GM12892 (cell line): ENCODE measurements at regions not wholly inside any gene's neighbourhood (a gene's known extent, or its start where the extent isn't known, plus 50 kb on each side); places are given as distances from the start of the nearest gene placed in this dataset.

Experiments used
- DNase-seq: peaks from one replicate; pipeline ENCODE4 v3.0.0; 2011; ENCODE audit not compliant: insufficient read length
- FAIRE-seq: peaks from 2 replicates; lab custom pipeline; 2011; peaks lifted over from hg19 to GRCh38; lab: Jason Lieb, UNC
- POLR2A ChIP-seq: IDR thresholded peaks from 2 replicates; pipeline ENCODE4 v1.6.1; 2011; ENCODE audit warnings: low read depth, low read length, control low read depth
- POLR2AphosphoS5 ChIP-seq: IDR thresholded peaks from 2 replicates; pipeline ENCODE4 v1.6.1; 2011; ENCODE audit warnings: low read depth, low read length, control low read depth
- TAF1 ChIP-seq: IDR thresholded peaks from 2 replicates; pipeline ENCODE4 v1.6.1; 2011; ENCODE audit warnings: low read depth, mild to moderate bottlenecking, control low read depth, low read length, borderline replicate concordance

GRCh38 chr9:79263628-79264027, 308.1 kb upstream of the TLE4 start:
- TF ChIP-seq TAF1 (no peak), POLR2A (no peak), POLR2AphosphoS5 (no peak)
- DNase-seq (no peak), FAIRE-seq (no peak)

DNA sequence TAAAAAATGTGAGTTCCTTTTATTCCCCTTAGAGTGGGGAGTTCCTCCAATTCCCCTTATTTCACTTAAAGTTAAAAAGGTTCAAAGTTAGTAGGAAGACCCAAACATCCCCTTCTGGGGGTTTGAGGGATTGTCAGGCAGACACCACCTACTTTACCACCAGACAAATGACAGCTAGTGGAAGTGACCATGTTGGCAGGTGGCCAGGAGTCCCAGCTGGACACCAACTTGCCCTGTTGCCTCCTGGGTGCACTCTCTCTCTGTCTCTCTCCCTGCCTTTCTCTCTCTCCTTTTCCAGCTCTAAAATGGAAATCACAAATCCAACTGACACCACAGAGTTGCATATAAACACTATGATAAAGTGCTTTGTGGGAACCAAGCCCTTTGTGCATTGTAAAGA, 307.7 kb upstream of the TLE4 start:
- DNase-seq = no peak
- no peak for TF ChIP-seq TAF1
- TF ChIP-seq POLR2A = no peak
- no peak for TF ChIP-seq POLR2AphosphoS5

DNA sequence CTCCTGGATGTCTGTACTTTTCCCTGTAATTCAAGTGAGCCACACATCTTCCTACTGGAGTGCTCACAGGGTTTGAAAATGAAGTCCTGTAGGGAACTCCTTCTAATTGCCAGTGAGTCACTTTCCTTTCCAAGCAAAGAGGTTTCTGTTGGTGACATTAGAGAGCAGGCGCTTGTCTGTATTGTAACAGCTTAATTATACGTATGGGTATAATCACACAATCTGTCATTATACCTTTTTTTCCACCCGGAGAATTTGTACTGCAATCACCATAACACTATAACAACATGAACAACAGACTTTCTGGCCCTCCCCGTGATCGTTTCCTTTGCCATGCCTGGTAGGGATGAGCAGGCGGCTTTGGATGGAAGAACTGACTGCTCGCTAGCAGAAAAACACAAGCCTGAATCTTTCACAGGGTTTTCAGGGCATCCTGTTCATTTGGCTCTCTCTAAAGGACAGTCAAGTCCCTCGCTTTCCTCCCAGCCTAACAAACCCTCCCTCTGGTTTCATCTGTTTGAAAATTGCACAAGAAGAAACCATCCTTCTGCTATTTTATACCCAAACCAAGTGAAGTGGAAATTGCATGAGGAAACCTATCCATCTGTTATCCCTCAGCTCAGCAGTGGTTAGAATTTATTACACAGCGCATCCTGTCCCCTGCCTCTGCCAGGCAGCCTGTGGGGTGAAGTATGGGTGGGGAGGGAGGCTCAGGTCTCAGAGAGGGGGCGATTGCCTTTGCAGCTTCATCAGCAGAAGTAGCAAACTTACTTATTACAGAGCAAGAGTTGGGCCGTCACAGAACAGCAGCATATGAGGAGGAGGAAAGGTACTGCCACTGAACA, 307.0 kb upstream of the TLE4 start:
- DNase-seq = no peak
- no peak for TF ChIP-seq POLR2AphosphoS5
- TF ChIP-seq TAF1 = no peak
- no peak for TF ChIP-seq POLR2A
- FAIRE-seq = no peak

More for the DNA sequence above, 307.7 kb upstream of the TLE4 start:
- FAIRE-seq = no peak

DNA sequence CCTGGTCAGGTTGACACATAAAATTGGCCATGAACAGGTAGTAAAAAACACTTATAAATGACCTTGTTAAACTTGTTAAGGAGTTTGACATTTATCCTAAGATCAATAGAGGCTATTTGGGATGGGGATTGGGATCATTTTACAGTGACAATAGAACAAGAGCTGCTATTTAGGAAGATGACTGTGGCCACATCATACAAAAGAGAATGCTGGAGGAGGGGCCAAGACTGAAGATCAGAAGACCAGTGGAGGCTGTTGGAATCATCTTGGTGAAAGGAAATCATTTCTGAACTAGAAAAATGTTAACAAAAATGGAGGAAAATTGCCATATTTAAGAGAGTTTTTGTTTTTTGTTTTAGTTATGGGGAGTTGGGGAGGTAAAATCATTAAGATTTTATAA, 304.8 kb upstream of the TLE4 start:
- TF ChIP-seq POLR2A (no peak), TAF1 (no peak), POLR2AphosphoS5 (no peak)
- FAIRE-seq (no peak), DNase-seq (no peak)

GRCh38 chr9:79268806-79269205, 303.0 kb upstream of the TLE4 start:
- no peak for DNase-seq
- FAIRE-seq = no peak
- no peak for TF ChIP-seq POLR2A
- no peak for TF ChIP-seq POLR2AphosphoS5

DNA sequence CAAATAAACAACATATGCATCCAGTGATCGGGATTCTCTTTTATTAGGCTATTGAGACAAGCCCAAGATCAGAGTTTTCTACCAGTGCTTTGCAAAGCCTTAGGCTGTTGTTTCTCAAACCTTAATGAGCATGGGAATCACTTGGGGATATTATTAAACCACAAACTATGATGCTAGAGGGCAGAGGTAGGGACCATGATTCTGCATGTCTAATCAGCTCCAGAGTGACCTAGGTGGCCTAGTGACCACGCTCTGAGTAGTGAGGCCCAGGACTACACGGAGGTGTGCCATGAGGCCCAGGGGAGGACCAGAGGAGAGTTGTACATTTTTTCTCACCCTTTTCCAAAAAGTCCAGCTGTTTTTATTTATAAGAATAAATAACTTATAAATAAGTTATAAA, 298.5 kb upstream of the TLE4 start:
- FAIRE-seq = no peak
- no peak for DNase-seq
- TF ChIP-seq POLR2A (no peak), TAF1 (no peak), POLR2AphosphoS5 (no peak)

DNA sequence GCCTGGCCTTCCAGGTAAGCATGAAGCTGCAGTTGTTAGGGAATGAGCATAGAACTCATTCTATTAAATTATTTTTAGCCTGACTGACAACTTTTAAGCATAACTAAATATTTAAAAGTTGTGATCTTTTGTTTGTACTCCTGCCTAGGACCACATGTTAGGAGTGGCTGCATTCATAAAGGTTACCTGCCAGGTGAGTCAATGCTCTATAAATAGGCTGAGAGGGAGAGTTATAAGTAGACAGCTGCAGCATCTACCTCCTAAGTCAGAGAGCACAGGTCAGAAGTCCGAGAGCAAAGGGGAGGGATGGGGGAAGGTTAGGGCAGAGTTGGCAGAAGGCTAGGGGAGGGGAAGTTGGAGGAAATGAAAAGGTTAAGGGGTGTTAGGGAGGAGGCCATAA, 292.4 kb upstream of the TLE4 start:
- DNase-seq = no peak
- TF ChIP-seq POLR2A = no peak
- no peak for TF ChIP-seq TAF1
- TF ChIP-seq POLR2AphosphoS5 = no peak
- no peak for FAIRE-seq

DNA sequence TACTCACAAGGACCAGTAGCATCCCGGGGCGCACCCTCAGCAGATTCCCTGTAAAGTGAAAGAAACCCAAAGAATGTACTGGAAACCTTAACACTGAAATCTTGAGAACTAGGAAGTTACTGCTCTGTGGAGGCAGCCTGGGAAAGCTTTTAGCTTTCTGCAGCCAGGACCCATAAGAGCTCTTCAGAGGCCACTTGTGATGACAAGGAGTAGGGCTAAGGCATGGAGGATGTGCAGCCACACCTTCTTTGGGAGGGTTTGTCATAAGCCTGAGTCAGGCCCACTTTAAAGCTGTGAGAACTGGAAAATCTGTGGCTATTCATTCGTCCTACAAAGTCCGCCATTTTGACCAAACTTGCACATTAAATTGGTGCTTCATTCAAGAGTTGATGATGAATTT, 291.1 kb upstream of the TLE4 start:
- no peak for TF ChIP-seq POLR2AphosphoS5
- TF ChIP-seq POLR2A = no peak
- no peak for TF ChIP-seq TAF1
- no peak for FAIRE-seq
- DNase-seq = no peak

- DNase-seq (no peak), FAIRE-seq (no peak)
Measured at GRCh38 chr9:79284081-79284480, 287.7 kb upstream of the TLE4 start.

GRCh38 chr9:79286992-79287707, 284.6 kb upstream of the TLE4 start:
- FAIRE-seq (no peak), DNase-seq (no peak)
- TF ChIP-seq POLR2AphosphoS5 (no peak), TAF1 (no peak), POLR2A (no peak)

More at GRCh38 chr9:79284081-79284480, 287.7 kb upstream of the TLE4 start:
- TF ChIP-seq POLR2A (no peak), TAF1 (no peak), POLR2AphosphoS5 (no peak)

DNA sequence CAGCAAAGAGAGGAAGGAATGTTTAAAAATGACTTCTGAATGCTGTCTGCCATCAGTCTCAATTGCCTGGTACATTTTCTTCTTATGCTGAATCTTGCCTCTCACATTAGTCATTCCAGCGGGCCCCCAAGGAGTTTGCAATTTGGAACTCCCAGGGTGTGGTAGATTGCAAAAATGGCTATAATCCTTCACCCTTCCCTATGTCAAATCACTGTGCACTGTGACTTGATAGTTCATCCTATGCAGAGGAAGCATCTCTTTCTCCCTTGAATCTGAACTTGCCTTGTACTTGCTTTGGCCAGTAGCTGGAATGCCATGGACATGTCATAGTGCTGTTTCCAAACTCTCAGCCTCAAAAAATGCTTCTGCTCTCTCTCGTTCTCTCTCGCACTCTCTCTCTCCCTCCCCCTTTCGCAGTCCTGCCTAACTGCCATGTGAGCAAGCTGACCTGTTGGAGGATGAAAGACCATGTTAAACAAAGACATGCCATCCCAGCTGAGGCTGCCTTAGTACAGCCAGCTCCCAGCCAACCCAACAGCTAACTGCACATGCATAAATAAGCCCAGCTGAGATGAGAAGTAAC, 284.0 kb upstream of the TLE4 start:
- FAIRE-seq (no peak), DNase-seq (no peak)
- TF ChIP-seq POLR2AphosphoS5 (no peak), TAF1 (no peak), POLR2A (no peak)
